HG03575 (cell line): ENCODE measurements at regions not wholly inside any gene's neighbourhood (a gene's known extent, or its start where the extent isn't known, plus 50 kb on each side); places are given as distances from the start of the nearest gene placed in this dataset.
A peak's percentile ranks its signal among the peaks of the same experiment; 100 is the strongest.
"Not testable (repeated sequence)": the region's sequence is repeated elsewhere in the genome, so short reads cannot be mapped to it uniquely, and the experiment has no call there.

Experiments used
- ATAC-seq: cut with Tn5 transposase; IDR thresholded peaks from one replicate; pipeline ENCODE4 v1.9.1; 2021; ENCODE audit not compliant: unreplicated experiment, insufficient number of reproducible peaks, low FRiP score; ENCODE audit errors: extremely low read depth

DNA sequence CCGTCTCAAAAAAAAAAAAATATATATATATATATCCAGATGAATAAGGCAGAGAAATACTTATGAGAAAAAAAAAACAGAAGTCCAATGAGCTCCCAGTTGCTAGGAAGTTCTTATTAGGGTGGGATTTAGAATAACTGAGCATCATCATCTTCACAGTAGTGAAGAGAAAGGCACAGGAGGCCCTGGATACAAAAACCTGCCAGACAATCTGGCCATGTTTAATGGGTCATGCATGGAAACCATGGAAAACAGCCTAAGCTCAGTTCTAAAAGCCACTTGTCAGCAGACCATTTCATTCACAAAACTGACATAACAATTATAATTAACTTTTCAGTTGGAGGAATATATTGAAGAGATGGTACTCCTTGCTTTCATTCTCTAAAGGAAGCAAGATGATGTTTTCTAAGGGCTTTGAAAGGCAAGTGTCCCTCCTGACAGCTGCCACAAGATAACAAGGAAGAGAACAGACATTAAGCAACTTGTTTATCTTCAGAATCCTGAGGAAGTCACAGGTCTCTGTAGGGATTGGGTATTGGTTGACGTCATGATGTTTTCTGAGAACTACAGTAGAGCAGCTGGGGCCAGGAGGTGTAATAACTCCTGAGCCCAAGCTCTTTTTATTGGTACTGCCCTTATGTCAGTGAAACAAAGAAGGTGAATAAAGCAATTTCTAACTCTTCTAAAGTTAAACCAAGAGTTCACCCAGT is 463.1 kb downstream of the DMAC1 start:
- no peak for ATAC-seq

DNA sequence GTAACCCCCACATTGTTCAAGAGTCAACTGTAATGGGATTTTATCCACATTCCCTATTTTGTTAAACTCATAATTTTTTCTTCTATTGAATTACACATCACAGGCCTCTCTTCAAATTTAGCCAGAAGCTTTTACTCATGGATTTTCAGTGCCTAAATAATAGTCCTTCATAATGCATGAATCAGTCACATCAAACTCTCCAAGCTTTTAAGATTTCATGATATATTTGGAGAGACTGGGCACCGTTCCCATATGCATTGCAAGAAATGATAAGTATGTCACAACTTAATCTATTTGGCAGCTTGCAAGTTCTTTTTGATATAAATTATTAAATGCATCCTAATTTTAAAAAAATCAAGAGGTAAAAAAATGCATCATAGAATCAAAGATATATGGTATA is 465.9 kb downstream of the DMAC1 start:
- no peak for ATAC-seq

DNA sequence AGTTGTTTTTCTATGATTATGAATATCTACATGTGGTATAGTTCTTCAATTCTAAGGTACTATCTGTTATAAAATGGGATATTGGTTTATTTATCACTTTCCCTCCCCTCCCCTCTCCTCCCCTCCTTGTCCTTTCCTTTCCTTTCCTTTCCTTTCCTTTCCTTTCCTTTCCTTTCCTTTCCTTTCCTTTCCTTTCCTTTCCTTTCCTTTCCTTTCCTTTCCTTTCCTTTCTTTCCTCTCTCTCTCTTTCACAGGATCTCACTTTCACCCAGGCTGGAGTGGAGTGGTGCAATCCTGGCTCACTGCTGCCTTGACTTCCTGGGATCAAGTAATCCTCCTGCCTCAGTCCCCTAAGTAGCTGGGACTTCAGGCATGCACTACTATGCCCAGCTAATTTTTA is 466.8 kb downstream of the DMAC1 start:
- ATAC-seq = no peak

DNA sequence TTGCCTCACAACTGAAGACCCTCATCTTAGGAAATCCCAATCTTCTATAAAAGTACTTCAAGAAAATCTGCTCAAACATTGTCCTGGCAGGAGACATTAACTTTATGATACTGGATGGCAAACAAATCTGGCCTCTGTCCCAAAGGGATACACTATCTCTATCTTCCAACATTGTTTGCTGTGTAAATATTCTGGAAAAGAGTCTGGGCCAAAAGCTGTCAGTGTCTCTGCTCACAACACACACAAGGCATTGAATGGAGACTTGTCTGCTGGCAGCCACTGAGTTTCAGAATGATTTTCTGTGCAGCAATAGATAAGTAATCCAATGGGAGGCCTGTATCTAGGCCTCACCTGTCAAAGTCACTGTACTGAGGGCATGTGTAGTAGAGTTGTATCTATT is 471.1 kb downstream of the DMAC1 start:
- no peak for ATAC-seq

DNA sequence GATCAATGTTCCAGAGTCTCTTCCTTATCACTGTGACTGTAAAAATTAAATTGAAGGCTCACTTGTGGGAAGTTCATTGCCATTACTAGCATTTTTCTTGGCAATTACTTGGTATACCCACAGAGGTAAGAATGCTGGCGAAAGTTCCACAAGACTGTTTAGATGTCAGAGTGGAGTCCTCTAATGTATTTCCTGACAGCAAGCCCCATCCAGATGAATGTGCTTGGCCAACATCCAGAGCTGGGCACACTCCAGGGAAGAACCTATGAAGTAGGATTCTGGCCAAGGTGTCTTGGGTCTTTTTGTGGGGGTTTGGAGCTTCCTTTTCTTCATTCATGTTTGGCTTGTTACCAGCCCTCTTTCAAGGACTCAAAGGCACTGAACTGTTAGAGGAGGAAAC is 473.6 kb downstream of the DMAC1 start:
- no peak for ATAC-seq

DNA sequence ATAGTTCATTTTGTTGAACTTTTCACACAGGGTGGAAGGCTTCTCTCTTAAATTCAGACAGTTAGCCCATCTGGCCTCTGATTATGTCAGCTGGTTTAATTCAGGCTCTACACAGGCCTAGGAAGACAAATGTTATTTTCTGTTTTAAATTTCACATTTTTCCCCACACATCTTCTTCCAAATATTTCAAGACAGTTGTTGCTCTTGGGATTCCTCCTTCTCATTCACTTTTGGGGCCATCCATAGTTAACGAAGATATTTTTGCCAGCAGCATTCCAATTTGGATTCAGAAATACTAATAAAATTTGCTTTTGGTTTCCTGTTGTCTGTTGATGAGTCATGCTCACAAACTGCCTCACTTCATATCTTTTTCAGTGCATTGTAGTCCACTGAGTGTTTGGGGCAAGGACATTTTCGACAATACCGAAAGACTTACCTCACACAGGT is 475.4 kb downstream of the DMAC1 start:
- ATAC-seq = no peak

DNA sequence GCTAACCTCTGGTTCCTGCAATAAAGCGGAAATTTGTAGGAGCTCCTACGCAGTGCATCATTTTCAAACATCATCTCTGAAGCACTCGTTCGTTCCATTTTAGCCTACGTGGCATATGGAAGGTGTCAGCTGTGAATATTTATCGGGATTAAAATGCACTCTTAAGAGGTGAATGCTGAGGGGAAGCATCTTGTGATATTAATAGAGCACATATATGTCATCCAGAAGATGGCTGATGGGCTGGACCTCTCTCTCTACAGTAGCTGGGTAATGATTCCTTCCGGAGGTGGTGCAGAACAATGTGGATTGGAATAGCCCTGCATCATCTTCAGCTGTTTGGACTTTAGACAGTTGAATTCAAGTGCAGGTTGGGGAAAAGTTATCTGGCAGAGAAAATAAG is 478.7 kb downstream of the DMAC1 start:
- ATAC-seq = no peak

DNA sequence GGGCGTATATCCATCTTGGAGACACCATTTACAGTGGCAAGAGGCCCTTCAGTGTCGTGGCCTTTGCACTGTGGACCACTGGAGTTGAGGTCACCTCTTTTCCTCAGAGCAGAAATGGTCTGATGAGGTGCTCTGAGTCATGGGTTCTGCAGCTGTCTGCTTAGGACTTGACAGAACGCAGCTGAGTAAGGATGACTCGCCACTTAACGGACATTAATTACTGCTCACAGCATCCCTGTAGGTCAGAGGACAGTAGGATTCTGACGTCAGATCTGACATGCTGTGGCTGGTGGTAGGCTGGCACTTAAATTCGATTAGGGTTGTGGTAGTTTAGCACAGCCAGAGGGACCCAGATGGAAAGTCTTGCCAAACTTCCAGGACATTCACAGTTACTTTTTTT is 479.4 kb downstream of the DMAC1 start:
- no peak for ATAC-seq

DNA sequence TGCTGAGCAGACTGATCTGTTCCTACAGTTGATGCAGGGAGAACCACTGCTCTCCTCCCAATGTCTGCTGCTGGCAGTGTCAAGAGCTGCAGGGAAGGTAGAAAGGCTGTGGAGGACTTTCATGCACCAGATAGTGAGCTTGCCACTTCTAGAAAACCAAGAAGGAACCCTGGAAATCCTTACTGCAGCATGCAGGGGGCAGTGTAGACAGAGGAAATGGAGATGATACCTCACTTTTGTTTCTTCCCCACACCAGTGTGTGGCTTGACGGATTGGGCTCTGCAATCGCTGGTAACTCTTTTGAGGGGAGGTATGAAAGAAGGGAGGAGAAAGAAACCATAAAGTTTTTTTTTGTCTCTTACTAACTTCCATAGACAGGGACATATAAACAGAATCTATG is 480.7 kb downstream of the DMAC1 start:
- no peak for ATAC-seq

DNA sequence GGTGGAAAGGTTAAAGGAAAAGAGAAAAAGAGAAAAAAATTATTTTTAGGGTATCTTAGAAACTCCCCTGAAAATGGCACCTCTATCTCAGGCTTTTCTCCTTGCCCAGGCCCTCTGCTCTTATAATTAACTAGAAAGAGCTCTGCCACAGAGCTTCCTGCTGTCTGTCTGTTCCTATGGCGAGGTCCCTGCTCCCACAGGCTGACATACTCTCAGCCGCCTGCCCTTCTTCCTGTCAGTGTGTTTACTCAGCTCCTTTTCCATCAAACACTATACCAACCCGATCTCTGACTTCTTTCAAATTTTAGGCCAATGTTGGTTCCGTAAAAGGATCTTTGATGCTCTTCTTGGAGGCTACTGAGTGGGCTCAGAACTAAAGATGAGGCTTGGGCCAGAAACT is 482.6 kb downstream of the DMAC1 start:
- ATAC-seq = no peak

DNA sequence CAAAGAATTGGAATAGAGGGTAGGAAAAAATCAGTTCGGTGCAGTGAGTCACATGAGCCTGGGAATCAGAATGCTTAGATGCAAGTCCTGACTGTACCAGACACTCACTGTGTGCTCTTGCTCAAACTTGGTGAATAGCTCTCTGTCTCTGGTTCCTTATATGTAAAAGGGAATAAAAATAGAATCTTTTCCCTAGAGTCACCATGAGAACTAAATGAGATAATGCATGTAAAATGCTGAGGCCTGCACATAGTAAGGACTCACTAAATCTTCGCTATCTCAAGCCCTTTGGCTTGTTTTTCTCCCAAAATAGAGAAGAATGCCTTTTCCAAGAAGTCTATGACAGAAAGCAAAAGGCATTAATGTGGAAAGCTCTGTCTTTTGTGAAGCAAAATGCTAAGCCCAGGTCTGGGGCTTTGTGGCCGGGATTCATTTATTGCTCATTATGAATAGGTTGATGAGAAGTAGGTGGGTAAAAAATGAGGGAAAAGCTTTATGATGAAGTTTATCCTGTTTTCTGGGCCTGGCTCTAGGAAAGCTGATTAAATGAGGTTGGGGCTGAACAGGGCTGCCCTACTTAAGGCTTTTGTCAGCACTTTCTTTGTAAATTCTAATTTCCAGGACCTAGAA is 483.3 kb downstream of the DMAC1 start:
- ATAC-seq = no peak

DNA sequence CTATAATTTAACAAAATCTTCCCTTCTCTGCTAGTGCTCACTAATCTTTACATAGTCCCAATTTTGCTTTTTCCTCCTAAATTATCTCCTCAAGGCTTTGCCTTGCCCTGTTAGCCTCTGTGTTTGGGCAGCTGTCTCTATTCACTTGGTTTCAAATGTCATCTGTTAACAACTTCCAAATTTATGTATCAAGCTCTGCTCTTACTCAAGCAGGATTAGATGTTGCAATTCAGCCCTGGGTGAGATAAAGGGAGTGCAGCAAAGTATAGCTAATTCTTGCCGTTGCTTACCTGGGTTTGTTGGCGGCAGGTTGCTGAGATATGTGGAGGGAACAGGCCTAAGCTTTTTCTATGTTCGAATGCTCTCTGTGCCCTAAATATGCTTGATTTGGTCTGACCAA is 483.8 kb downstream of the DMAC1 start:
- no peak for ATAC-seq

DNA sequence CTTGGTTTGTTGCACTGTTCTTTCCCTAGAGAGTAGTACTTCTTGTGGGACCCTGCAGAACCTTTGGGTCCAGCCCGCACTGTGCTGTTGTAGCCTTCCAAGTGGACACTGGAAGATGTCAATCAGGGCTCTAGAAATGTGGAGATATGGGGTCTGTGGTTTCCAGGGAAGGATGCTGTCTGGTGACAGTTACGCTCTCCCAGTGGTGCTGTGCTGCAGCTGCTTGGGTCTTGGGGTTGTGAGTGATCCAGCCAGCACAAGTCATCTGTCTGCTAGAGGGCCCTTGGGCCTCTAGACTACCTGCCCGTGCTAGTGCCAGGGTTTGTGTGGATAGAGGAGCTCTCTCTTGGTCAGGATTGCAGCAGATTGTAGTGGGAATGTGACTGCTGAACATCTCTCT is 484.5 kb downstream of the DMAC1 start:
- ATAC-seq = no peak

DNA sequence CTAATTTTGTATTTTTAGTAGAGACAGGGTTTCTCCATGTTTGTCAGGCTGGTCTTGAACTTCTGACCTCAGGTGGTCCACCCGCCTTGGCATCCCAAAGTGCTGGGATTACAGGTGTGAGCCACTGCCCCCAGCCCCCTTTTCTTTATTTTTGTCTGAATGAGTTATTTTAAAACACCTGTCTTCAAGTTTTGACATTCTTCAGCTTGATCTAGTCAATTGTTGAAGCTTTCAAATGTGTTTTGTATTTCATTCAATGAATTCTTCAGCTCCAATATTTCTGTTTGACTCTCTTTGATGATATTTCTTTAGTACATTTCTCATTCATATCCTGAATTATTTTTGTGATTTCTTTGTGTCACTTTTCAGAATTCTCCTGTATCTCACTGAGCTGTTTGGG is 486.2 kb downstream of the DMAC1 start:
- no peak for ATAC-seq

DNA sequence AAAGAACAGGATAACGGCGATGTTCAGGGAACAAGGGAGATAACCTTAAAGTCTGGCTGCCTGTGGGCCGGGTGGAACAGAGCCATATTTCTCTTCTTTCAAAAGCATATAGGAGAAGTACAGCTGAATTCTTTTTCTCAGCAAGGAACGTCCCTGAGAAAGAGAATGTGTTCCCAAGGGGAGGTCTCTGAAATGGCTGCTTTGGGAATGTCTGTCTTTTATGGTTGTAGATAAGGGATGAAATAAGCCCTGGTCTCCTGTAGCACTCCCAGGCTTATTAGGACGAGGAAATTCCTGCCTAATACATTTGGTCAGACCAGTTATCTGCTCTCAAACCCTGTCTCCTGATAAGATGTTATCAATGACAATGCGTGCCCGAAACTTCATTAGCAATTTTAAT is 490.5 kb downstream of the DMAC1 start:
- not testable (repeated sequence) for ATAC-seq

DNA sequence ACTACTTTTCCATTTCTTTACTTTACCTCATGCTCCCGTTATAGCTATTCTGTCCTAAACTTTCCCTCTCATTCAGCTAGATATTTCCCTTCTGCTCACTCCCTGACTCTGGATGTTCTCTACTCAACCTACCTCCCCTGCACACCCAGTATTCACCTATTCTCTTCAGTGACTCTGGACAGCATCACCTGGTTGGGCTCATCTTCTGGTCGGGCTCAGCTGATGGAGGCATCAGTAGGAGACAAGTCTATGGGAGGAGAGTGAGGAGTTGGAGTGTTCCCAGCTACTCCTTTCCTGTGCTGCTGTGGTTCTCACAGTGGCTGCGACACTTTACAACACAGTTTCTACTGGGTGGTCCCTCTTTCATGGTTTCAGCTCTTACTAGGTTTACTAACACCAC is 493.9 kb downstream of the DMAC1 start:
- no peak for ATAC-seq

DNA sequence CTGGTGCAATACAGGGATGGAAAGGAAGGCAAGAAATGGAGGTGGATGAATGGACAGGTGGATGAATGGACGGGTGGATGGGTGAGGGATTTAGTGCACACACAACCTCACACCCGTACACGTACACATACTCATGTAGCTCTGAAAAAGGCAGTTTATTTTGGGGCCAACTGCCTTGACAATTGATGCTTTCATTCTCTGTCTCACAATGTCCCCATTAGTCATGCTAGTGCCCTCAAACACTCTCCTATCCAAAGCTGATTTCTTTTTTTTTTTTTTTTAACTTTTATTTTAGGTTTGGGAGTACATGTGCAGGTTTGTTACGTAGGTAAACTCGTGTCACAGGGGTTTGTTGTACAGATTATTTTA is 495.0 kb downstream of the DMAC1 start:
- ATAC-seq = no peak

DNA sequence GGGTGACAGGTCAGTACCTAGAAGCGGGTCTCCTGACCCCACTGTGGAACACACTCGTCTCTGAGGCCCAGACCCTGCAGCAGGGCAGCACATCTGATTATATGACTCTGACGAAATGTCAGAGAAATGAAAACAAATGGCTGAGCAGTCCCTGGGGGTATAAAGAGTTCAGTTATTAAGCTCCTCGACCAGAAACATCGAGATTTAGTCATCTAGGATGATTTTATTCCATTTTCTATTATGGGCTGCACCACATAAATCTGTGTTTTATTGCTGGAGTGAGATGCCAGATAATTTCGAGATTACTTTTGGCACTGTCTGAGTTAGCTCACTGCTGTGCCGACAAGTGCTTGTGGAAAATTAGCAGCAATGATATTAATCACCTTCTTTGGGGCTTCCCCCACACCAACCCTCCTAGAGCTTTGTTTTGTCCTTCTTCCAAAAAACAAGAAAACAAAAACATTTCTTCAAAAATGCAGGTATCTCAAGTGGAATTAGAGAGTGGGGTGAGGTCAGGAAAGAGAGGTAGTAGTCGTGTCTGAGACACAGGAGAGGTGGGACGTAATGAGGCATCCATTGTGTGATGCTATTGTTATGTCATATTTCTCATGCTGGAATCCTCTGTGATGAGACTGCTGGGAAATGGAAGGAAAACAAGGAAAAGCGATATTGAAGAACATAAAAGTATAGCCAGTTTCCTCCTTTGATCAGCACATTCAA is 495.5 kb downstream of the DMAC1 start:
- ATAC-seq = no peak

DNA sequence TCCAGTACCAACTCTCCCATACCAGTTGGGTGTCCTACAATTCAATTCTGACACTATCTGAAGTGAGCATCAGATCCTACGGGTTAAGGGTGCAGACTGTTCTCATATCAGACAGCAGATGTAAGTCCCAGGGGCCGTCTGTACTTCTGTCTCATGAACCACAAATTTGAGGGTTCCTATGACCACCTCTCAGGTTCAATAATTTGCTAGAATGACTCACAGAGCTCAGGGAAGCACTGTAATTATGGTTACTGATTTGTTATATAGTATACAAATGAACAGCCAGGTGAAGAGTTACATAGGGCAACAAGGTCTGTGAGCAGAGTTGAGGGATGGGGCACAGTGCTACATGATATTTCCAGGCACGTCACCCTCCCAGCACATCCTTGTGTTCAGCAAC is 499.1 kb downstream of the DMAC1 start:
- ATAC-seq = peak; percentile 23

DNA sequence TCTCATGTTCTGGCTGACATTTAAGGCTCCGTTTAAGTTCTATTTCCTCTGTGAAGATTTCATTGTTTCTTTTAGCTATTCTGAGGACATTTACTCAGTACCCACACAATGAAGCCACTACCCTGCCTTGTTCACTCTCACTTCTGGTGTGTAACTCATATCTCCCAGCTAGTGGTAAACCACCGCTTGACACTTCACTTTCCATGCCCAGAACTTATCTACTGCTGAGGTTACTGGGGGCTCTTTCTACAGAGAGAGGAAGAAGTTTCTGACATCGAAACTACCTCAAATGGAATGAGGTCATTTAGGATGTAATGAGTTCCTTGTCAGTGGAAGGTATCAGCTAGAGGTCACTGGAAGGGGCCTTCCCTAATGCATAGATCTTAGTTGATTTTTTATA is 501.5 kb downstream of the DMAC1 start:
- ATAC-seq = peak; percentile 97
